Natural killer cell treated with Interleukin-12 subunit alpha and Interleukin-12 subunit beta and Interleukin-15 and Interleukin-18, amount 100 ng/mL, for 72 hours (primary cell): ENCODE measurements at regions not wholly inside any gene's neighbourhood (a gene's known extent, or its start where the extent isn't known, plus 50 kb on each side); places are given as distances from the start of the nearest gene placed in this dataset.

Experiments
- ATAC-seq, 2 donors: fragments of 150-1000 bp; cut with Tn5 transposase in 1 of 2; sonication (Bioruptor Pico), chemical (Tn5 transposase) in 1 of 2; 2 replicates each; pipeline ENCODE4 v1.10.0; 2021
- DNase-seq: peaks from one replicate; pipeline ENCODE4 v3.0.0; 2022; ENCODE audit warnings: low spot score
- H3K27ac Mint-ChIP-seq, 2 donors: 1 replicate in 1 of 2; 2 replicates in 1 of 2; pipeline ENCODE4 v1.8.0; 2022; ENCODE audit warnings: mixed read lengths in 2 of 2, mild to moderate bottlenecking in 1 of 2, moderate library complexity in 1 of 2
- H3K27me3 Mint-ChIP-seq, 2 donors: 1 replicate in 1 of 2; 2 replicates in 1 of 2; pipeline ENCODE4 v1.8.0; 2022; ENCODE audit warnings: mixed read lengths in 2 of 2
- H3K36me3 Mint-ChIP-seq: one replicate; pipeline ENCODE4 v1.8.0; 2022; ENCODE audit warnings: mixed read lengths
- H3K4me1 Mint-ChIP-seq, 2 donors: 1 replicate in 1 of 2; 2 replicates in 1 of 2; pipeline ENCODE4 v1.8.0; 2022; ENCODE audit warnings: low read depth in 2 of 2, mixed read lengths in 2 of 2, mild to moderate bottlenecking in 1 of 2
- H3K4me3 Mint-ChIP-seq: one replicate; pipeline ENCODE4 v1.8.0; 2022; ENCODE audit warnings: mixed read lengths
- H3K9me3 Mint-ChIP-seq: 2 replicates; pipeline ENCODE4 v1.8.0; 2022; ENCODE audit warnings: mixed read lengths

GRCh38 chr6:100153636-100154275 is 159.7 kb upstream of the MCHR2 start:
- no peaks in the 10 kb centered on the region for H3K36me3 Mint-ChIP-seq
- no peak overlapping the region for H3K27ac Mint-ChIP-seq
- no peak overlapping the region for H3K4me3 Mint-ChIP-seq
- no peaks in the 10 kb centered on the region for H3K4me1 Mint-ChIP-seq
- no peaks in the 10 kb centered on the region for H3K9me3 Mint-ChIP-seq
- DNase-seq (no peak), ATAC-seq (no peak)
- H3K27me3 Mint-ChIP-seq = no peaks in the 10 kb centered on the region

- DNase-seq = no peak
- H3K27ac Mint-ChIP-seq = no peak overlapping the region
- H3K4me1 Mint-ChIP-seq = no peaks in the 10 kb centered on the region
- peaks cover 0 to 2% of the 10 kb centered on the region in 2 donors for H3K27me3 Mint-ChIP-seq
- H3K4me3 Mint-ChIP-seq = no peak overlapping the region
- no peaks in the 10 kb centered on the region for H3K9me3 Mint-ChIP-seq
- ATAC-seq = no peak
- no peaks in the 10 kb centered on the region for H3K36me3 Mint-ChIP-seq
These were observed 158.2 kb upstream of the MCHR2 start for GRCh38 chr6:100152201-100152600.

- DNase-seq = no peak
- no peak for ATAC-seq
- Mint-ChIP-seq H3K36me3 (no peaks in the 10 kb centered on the region), H3K27me3 (peaks cover 2 to 6% of the 10 kb centered on the region in 2 donors), H3K9me3 (no peaks in the 10 kb centered on the region), H3K4me3 (no peak overlapping the region), H3K4me1 (no peaks in the 10 kb centered on the region), H3K27ac (no peak overlapping the region)
These were observed 151.0 kb upstream of the MCHR2 start for GRCh38 chr6:100144991-100145390.

GRCh38 chr6:100138346-100139022 is 144.5 kb upstream of the MCHR2 start:
- no peaks in the 10 kb centered on the region for H3K27me3 Mint-ChIP-seq
- H3K4me3 Mint-ChIP-seq = no peak overlapping the region
- no peaks in the 10 kb centered on the region for H3K36me3 Mint-ChIP-seq
- peaks cover 2% of the 10 kb centered on the region for H3K9me3 Mint-ChIP-seq
- H3K4me1 Mint-ChIP-seq = no peaks in the 10 kb centered on the region
- DNase-seq (no peak), ATAC-seq (no peak)
- H3K27ac Mint-ChIP-seq = no peak overlapping the region

GRCh38 chr6:100137759-100138158 is 143.7 kb upstream of the MCHR2 start:
- ATAC-seq = no peak
- no peaks in the 10 kb centered on the region for H3K36me3 Mint-ChIP-seq
- no peaks in the 10 kb centered on the region for H3K27me3 Mint-ChIP-seq
- peaks cover 2% of the 10 kb centered on the region for H3K9me3 Mint-ChIP-seq
- no peaks in the 10 kb centered on the region for H3K4me1 Mint-ChIP-seq
- no peak for DNase-seq
- no peak overlapping the region for H3K4me3 Mint-ChIP-seq
- H3K27ac Mint-ChIP-seq = no peak overlapping the region

- Mint-ChIP-seq H3K27me3 (no peaks in the 10 kb centered on the region), H3K4me1 (no peaks in the 10 kb centered on the region), H3K36me3 (peaks cover 9% of the 10 kb centered on the region), H3K4me3 (no peak overlapping the region), H3K9me3 (peaks cover 5% of the 10 kb centered on the region), H3K27ac (no peak overlapping the region)
- ATAC-seq (peak in 1 of 2 donors; percentile 31), DNase-seq (no peak)
These were observed 142.6 kb upstream of the MCHR2 start for GRCh38 chr6:100136590-100136989.

- Mint-ChIP-seq H3K4me3 (no peak overlapping the region), H3K27ac (no peak overlapping the region), H3K27me3 (no peaks in the 10 kb centered on the region), H3K4me1 (no peaks in the 10 kb centered on the region), H3K9me3 (peaks cover 5% of the 10 kb centered on the region), H3K36me3 (peaks cover 15% of the 10 kb centered on the region)
- DNase-seq (no peak), ATAC-seq (no peak)
These were observed 142.0 kb upstream of the MCHR2 start for GRCh38 chr6:100135977-100136376.

- ATAC-seq (peak in 1 of 2 donors; percentile 54), DNase-seq (no peak)
- no peak overlapping the region for H3K4me3 Mint-ChIP-seq
- no peaks in the 10 kb centered on the region for H3K27me3 Mint-ChIP-seq
- H3K9me3 Mint-ChIP-seq = peaks cover 5% of the 10 kb centered on the region
- H3K27ac Mint-ChIP-seq = no peak overlapping the region
- H3K36me3 Mint-ChIP-seq = peaks cover 18% of the 10 kb centered on the region
- no peaks in the 10 kb centered on the region for H3K4me1 Mint-ChIP-seq
These were observed 140.7 kb upstream of the MCHR2 start for GRCh38 chr6:100134703-100135102.

- ATAC-seq (no peak), DNase-seq (no peak)
- no peak overlapping the region for H3K27ac Mint-ChIP-seq
- H3K9me3 Mint-ChIP-seq = peaks cover 5% of the 10 kb centered on the region
- H3K4me3 Mint-ChIP-seq = no peak overlapping the region
- peaks cover 18% of the 10 kb centered on the region for H3K36me3 Mint-ChIP-seq
- no peaks in the 10 kb centered on the region for H3K27me3 Mint-ChIP-seq
- no peaks in the 10 kb centered on the region for H3K4me1 Mint-ChIP-seq
These were observed 140.3 kb upstream of the MCHR2 start for GRCh38 chr6:100134297-100134696.

- Mint-ChIP-seq H3K36me3 (peaks cover 18% of the 10 kb centered on the region), H3K27me3 (no peaks in the 10 kb centered on the region), H3K27ac (no peak overlapping the region), H3K9me3 (peaks cover 3% of the 10 kb centered on the region), H3K4me3 (no peak overlapping the region), H3K4me1 (peaks cover 0 to 5% of the 10 kb centered on the region in 2 donors)
- no peak for DNase-seq
- ATAC-seq = peak in 1 of 2 donors; percentile 35
These were observed 138.0 kb upstream of the MCHR2 start for GRCh38 chr6:100132005-100132404.

- Mint-ChIP-seq H3K9me3 (peaks cover 3% of the 10 kb centered on the region), H3K27ac (no peak overlapping the region), H3K36me3 (peaks cover 18% of the 10 kb centered on the region), H3K27me3 (no peaks in the 10 kb centered on the region), H3K4me1 (peaks cover 0 to 5% of the 10 kb centered on the region in 2 donors), H3K4me3 (no peak overlapping the region)
- ATAC-seq = no peak
- no peak for DNase-seq
These were observed 136.6 kb upstream of the MCHR2 start for GRCh38 chr6:100130630-100131029.

- peaks cover 0 to 10% of the 10 kb centered on the region in 2 donors for H3K27me3 Mint-ChIP-seq
- H3K27ac Mint-ChIP-seq = peak overlapping the region in 1 of 2 donors; percentile 81
- ATAC-seq (peak in 1 of 2 donors; percentile 81), DNase-seq (no peak)
- peak overlapping the region; percentile 30 for H3K4me3 Mint-ChIP-seq
- peaks cover 13% of the 10 kb centered on the region for H3K36me3 Mint-ChIP-seq
- peaks cover 3% of the 10 kb centered on the region for H3K9me3 Mint-ChIP-seq
- peaks cover 0 to 5% of the 10 kb centered on the region in 2 donors for H3K4me1 Mint-ChIP-seq
These were observed 132.9 kb upstream of the MCHR2 start for GRCh38 chr6:100126790-100127484.

GRCh38 chr6:100121854-100122609 is 128.0 kb upstream of the MCHR2 start:
- ATAC-seq (no peak), DNase-seq (no peak)
- H3K4me3 Mint-ChIP-seq = no peak overlapping the region
- H3K9me3 Mint-ChIP-seq = no peaks in the 10 kb centered on the region
- H3K27ac Mint-ChIP-seq = no peak overlapping the region
- no peaks in the 10 kb centered on the region for H3K36me3 Mint-ChIP-seq
- H3K27me3 Mint-ChIP-seq = peaks cover 0 to 10% of the 10 kb centered on the region in 2 donors
- H3K4me1 Mint-ChIP-seq = peaks cover 0 to under 1% of the 10 kb centered on the region in 2 donors
